Sigmoid colon (tissue), 6 donors: ENCODE measurements at regions not wholly inside any gene's neighbourhood (a gene's known extent, or its start where the extent isn't known, plus 50 kb on each side); places are given as distances from the start of the nearest gene placed in this dataset.
"Not testable (repeated sequence)": the region's sequence is repeated elsewhere in the genome, so short reads cannot be mapped to it uniquely, and the experiment has no call there.

Experiments used
- DNase-seq: peaks from one replicate; pipeline ENCODE4 v3.0.0-alpha.2; 2019
- H3K27ac ChIP-seq, 4 donors: fragments of 200-600 bp; sonication (generic); one replicate each; pipeline ENCODE4 v1.5.1; 2016 to 2019; ENCODE audit warnings: mild to moderate bottlenecking in 1 of 4
- H3K27me3 ChIP-seq, 3 donors: fragments of 200-600 bp; sonication (generic); one replicate each; pipeline ENCODE4 v1.5.1; 2019; ENCODE audit warnings: mild to moderate bottlenecking in 1 of 3
- H3K36me3 ChIP-seq, 4 donors: fragments of 200-600 bp; sonication (generic); one replicate each; pipeline ENCODE4 v1.5.1; 2016 to 2019
- H3K4me1 ChIP-seq, 4 donors: fragments of 200-600 bp; sonication (generic); one replicate each; pipeline ENCODE4 v1.5.1; 2017 to 2019
- H3K4me3 ChIP-seq, 4 donors: fragments of 200-600 bp; sonication (generic); one replicate each; pipeline ENCODE4 v1.5.1; 2017 to 2019; ENCODE audit warnings: mild to moderate bottlenecking in 2 of 4, moderate library complexity in 1 of 4
- H3K9me3 ChIP-seq, 4 donors: fragments of 200-600 bp in 3 of 4; sonication (generic) in 3 of 4; one replicate each; pipeline versions ENCODE4 v1.5.1 to v1.6.1; 2013 to 2019
- CTCF ChIP-seq, 4 experiments: fragments of 450-650 bp in 3 of 4; fragments of 200-600 bp in 1 of 4; IDR thresholded peaks; one replicate each; pipeline ENCODE4 v1.5.1; 2016 to 2019; ENCODE audit warnings: antibody characterized with exemption in 4 of 4, mild to moderate bottlenecking in 3 of 4, moderate library complexity in 2 of 4
- EP300 ChIP-seq, 4 donors: sonication (generic); formaldehyde crosslinking; IDR thresholded peaks; one replicate each; pipeline ENCODE4 v1.6.1; 2017; ENCODE audit warnings: antibody characterized with exemption in 4 of 4
- POLR2A ChIP-seq, 2 donors: fragments of 450-650 bp; IDR thresholded peaks; one replicate each; pipeline ENCODE4 v1.6.1; 2016; ENCODE audit warnings: antibody characterized with exemption in 2 of 2, mild to moderate bottlenecking in 2 of 2, moderate library complexity in 2 of 2
- POLR2AphosphoS5 ChIP-seq, 4 donors: sonication (generic); formaldehyde crosslinking; IDR thresholded peaks; one replicate each; pipeline ENCODE4 v1.6.1; 2017; ENCODE audit warnings: antibody characterized with exemption in 4 of 4
- WGBS, 2 donors: extraction: QIAGEN DNeasy Blood & Tissue Kit; methylation state at CpG; one replicate each; pipeline ENCODE4 v1.1.7; 2013; 5-methylcytosine and 5-hydroxymethylcytosine counted together
- intact Hi-C: fragments of 100-400 bp; cut with DNase I; formaldehyde crosslinking; loops from one replicate; pipeline ENCODE4 v1.15.1; 2023
- donor health status: healthy with polysubstance abuse.
- donor health status: healthy.

DNA sequence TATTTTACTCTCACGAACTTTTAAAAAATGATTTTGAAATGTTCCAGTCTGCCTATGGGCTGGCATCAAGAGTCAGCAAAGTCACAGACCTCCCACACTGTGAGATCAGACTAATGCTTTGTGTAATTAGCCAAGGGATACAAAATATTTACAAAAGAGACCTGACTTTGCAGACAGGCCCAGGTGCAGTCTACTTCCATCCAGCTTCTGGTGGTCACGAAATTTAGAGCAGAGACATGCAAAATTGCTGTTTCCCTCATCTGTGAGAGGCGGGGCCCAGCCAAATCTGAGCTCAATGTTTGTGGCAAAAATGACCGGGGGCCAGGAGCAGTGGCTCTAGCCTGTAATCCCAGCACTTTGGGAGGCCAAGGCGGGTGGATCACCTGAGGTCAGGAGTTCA lies 82.5 kb upstream of the PITRM1 start:
- no peak overlapping the region for H3K4me3 ChIP-seq
- H3K4me1 ChIP-seq, result peaks cover 0 to under 1% (median under 1%) of the 10 kb centered on the region in 4 donors
- no peaks in the 10 kb centered on the region for H3K9me3 ChIP-seq
- DNase-seq, result peak; percentile 27
- no peak overlapping the region for H3K27ac ChIP-seq
- H3K27me3 ChIP-seq, result no peaks in the 10 kb centered on the region
- TF ChIP-seq POLR2AphosphoS5 (IDR thresholded peaks at IDR 0.05), result no peak
- no peak for TF ChIP-seq CTCF (IDR thresholded peaks at IDR 0.05)
- TF ChIP-seq EP300 (IDR thresholded peaks at IDR 0.05), result no peak
- no peak for TF ChIP-seq POLR2A (IDR thresholded peaks at IDR 0.05)
- H3K36me3 ChIP-seq, result no peaks in the 10 kb centered on the region
- intact Hi-C loops, result no loop called here
- 74 to 80% methylated on average over 5 of the region's 5 CpGs for WGBS, 2 donors

DNA sequence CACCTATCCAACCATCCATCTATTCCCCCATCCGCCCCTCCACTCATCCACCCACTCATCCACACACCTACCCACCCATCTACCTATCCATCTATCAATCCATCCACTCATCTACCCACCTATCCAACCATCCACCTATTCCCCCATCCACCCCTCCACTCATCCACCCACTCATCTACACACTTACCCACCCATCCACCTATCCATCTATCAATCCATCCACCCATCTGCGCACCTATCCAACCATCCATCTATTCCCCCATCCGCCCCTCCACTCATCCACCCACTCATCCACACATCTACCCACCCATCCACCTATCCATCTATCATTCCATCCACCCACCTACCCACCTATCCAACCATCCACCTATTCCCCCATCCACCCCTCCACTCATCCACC lies 81.4 kb upstream of the PITRM1 start:
- intact Hi-C loops, H3K27me3 ChIP-seq: not testable (repeated sequence)
- 95% methylated on average over 3 of the region's 3 CpGs for WGBS, 2 donors

DNA sequence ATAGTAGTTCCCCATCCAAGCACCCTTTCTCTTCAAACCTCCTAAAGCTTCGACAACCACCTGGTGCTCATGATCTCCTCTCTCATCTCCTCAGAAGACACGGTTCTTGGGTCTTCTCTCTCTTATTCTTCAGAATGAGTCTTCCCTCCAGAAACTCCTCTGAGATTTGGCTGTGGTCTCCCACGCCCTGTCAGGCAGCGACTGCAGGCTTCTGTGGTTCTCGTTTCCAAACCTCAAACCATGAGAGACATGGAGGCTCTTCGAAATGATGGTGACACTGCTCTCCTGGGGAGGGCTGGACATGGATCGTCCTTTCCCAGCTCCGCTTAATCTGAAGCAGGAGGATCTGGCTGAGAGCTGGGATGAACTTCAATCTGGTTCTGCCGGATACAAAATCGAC lies 78.6 kb upstream of the PITRM1 start:
- H3K4me3 ChIP-seq, result no peak overlapping the region
- 68 to 87% methylated on average over 10 of the region's 10 CpGs for WGBS, 2 donors
- intact Hi-C loops, result no loop called here
- no peak overlapping the region for H3K27ac ChIP-seq
- H3K36me3 ChIP-seq, result no peaks in the 10 kb centered on the region
- peaks cover 0 to 21% (median 16%) of the 10 kb centered on the region in 4 donors for H3K4me1 ChIP-seq
- peak; percentile 26 for DNase-seq
- no peaks in the 10 kb centered on the region for H3K9me3 ChIP-seq
- no peaks in the 10 kb centered on the region for H3K27me3 ChIP-seq
- TF ChIP-seq POLR2AphosphoS5 (IDR thresholded peaks at IDR 0.05) (no peak), EP300 (IDR thresholded peaks at IDR 0.05) (no peak), POLR2A (IDR thresholded peaks at IDR 0.05) (no peak), CTCF (IDR thresholded peaks at IDR 0.05) (no peak)

More for the DNA sequence above, 81.4 kb upstream of the PITRM1 start:
- H3K36me3 ChIP-seq, DNase-seq, H3K9me3 ChIP-seq, H3K4me3 ChIP-seq, H3K27ac ChIP-seq: not testable (repeated sequence)
- H3K4me1 ChIP-seq, result peaks cover 0 to 10% (median 9%) of the 10 kb centered on the region in 4 donors

- H3K9me3 ChIP-seq, result no peaks in the 10 kb centered on the region
- intact Hi-C loops, result no loop called here
- TF ChIP-seq EP300 (IDR thresholded peaks at IDR 0.05) (no peak), CTCF (IDR thresholded peaks at IDR 0.05) (no peak), POLR2A (IDR thresholded peaks at IDR 0.05) (no peak), POLR2AphosphoS5 (IDR thresholded peaks at IDR 0.05) (no peak)
- no peaks in the 10 kb centered on the region for H3K27me3 ChIP-seq
- DNase-seq, result no peak
- no peaks in the 10 kb centered on the region for H3K36me3 ChIP-seq
- H3K4me1 ChIP-seq, result peaks cover 0 to 21% (median 16%) of the 10 kb centered on the region in 4 donors
- 64 to 65% methylated on average over 5 of the region's 5 CpGs for WGBS, 2 donors
- peak overlapping the region; percentile 68 to 88 (median 77) for H3K27ac ChIP-seq
- H3K4me3 ChIP-seq, result no peak overlapping the region
Observed at GRCh38 chr10:3249307-3249889, 76.8 kb upstream of the PITRM1 start.

- TF ChIP-seq POLR2AphosphoS5 (IDR thresholded peaks at IDR 0.05) (peak in 2 of 4 donors; percentile 32 to 66), POLR2A (IDR thresholded peaks at IDR 0.05) (no peak), EP300 (IDR thresholded peaks at IDR 0.05) (peak in 1 of 4 donors; percentile 5), CTCF (IDR thresholded peaks at IDR 0.05) (no peak)
- Histone ChIP-seq H3K4me3 (no peak overlapping the region), H3K36me3 (no peaks in the 10 kb centered on the region), H3K9me3 (no peaks in the 10 kb centered on the region), H3K4me1 (peaks cover 0 to 21% (median 16%) of the 10 kb centered on the region in 4 donors), H3K27me3 (no peaks in the 10 kb centered on the region), H3K27ac (peak overlapping the region; percentile 68 to 88 (median 77))
- whole genome bisulfite sequencing, 2 donors, result 46 to 58% methylated on average over 6 of the region's 6 CpGs
- DNase-seq, result no peak
- intact Hi-C loops, result no loop called here
Observed at GRCh38 chr10:3248526-3249306, 76.1 kb upstream of the PITRM1 start.
